ENCODE measurements at regions not wholly inside any gene's neighbourhood (a gene's known extent, or its start where the extent isn't known, plus 50 kb on each side); places are given as distances from the start of the nearest gene placed in this dataset.

DNA sequence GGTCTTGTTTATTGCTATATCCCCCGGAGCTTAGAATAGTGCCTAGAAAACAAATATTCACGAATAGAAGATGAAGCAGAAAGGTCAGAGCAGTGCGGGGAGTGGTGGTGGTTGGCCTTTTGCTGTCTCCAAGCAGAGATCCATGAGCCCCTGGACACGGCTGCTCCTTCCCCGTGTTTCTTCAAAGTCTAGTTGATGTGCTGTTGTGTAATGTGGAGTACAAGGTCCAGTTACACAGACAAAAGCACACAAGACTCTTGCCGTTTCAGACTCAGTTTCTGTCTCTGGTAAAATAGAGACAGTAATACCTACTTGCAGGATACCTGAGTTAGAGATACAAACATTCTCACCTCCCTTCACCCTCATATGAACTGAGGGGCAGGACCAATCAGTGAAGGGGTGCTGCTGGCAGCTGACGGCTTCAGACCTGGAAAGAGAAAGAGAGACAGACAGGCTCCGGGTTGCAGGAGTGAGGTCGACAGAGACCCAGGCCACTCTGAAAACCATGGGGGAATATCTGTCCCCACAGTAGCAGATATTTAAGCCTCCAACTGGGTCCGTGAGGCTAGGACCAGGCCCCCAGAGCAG, 56.2 kb downstream of the RASSF10 start (continued):
- TF ChIP-seq HDAC2 (CRISPR knock-in tag; IDR thresholded peaks at IDR 0.05) = peak; percentile 42; the same call in 1 of the 2 replicates
- TF ChIP-seq NCOA1 (CRISPR knock-in tag; IDR thresholded peaks at IDR 0.05) = no peak
- peak; percentile 51; the same call in 1 of the 2 replicates for TF ChIP-seq FOXO1 (CRISPR knock-in tag; IDR thresholded peaks at IDR 0.05)
- TF ChIP-seq DMAP1 (CRISPR knock-in tag; IDR thresholded peaks at IDR 0.05) = peak; percentile 60; the same call in 1 of the 2 replicates
- TF ChIP-seq ZNF160 (CRISPR knock-in tag; IDR thresholded peaks at IDR 0.05) = no peak
- TF ChIP-seq ZNF792 (CRISPR knock-in tag; IDR thresholded peaks at IDR 0.05) = 0 out of 2 replicates have a peak, but pooled peaks have one; percentile 20
- TF ChIP-seq ZNF790 (CRISPR knock-in tag; IDR thresholded peaks at IDR 0.05; ENCODE audit: borderline replicate concordance) = no peak
- TF ChIP-seq ZNF530 (CRISPR knock-in tag; IDR thresholded peaks at IDR 0.05; ENCODE audit: low read depth) = no peak
- TF ChIP-seq, protein P1, sequence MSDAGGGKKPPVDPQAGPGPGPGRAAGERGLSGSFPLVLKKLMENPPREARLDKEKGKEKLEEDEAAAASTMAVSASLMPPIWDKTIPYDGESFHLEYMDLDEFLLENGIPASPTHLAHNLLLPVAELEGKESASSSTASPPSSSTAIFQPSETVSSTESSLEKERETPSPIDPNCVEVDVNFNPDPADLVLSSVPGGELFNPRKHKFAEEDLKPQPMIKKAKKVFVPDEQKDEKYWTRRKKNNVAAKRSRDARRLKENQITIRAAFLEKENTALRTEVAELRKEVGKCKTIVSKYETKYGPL (CRISPR knock-in tag; IDR thresholded peaks at IDR 0.05) = peak; percentile 83
- TF ChIP-seq RARA (CRISPR knock-in tag; IDR thresholded peaks at IDR 0.05) = 0 out of 2 replicates have a peak, but pooled peaks have one; percentile 12
- no peak for TF ChIP-seq THYN1 (CRISPR knock-in tag; IDR thresholded peaks at IDR 0.05; ENCODE audit: borderline replicate concordance, low read depth)
- 0 out of 2 replicates have a peak, but pooled peaks have one; percentile 22 for TF ChIP-seq ELF3 (CRISPR knock-in tag; IDR thresholded peaks at IDR 0.05)
- no peak for TF ChIP-seq SOX13 (IDR thresholded peaks at IDR 0.05)
- TF ChIP-seq SOX13 (CRISPR knock-in tag; conservative IDR thresholded peaks at IDR 0.05 in 1 of 2, IDR thresholded peaks at IDR 0.05 in 1 of 2) = peak in 1 of 2 experiments; percentile 59; a peak in 2 of 4 replicates
- TF ChIP-seq, protein P2, sequence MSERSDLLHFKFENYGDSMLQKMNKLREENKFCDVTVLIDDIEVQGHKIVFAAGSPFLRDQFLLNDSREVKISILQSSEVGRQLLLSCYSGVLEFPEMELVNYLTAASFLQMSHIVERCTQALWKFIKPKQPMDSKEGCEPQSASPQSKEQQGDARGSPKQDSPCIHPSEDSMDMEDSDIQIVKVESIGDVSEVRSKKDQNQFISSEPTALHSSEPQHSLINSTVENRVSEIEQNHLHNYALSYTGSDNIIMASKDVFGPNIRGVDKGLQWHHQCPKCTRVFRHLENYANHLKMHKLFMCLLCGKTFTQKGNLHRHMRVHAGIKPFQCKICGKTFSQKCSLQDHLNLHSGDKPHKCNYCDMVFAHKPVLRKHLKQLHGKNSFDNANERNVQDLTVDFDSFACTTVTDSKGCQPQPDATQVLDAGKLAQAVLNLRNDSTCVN (CRISPR knock-in tag; IDR thresholded peaks at IDR 0.05; ENCODE audit: borderline replicate concordance) = no peak
- TF ChIP-seq FOXA1 (IDR thresholded peaks at IDR 0.05) = no peak
- peak; percentile 39; the same call in 1 of the 2 replicates for TF ChIP-seq FOXA1 (CRISPR knock-in tag; IDR thresholded peaks at IDR 0.05)
- TF ChIP-seq NFIB (CRISPR knock-in tag; IDR thresholded peaks at IDR 0.05; ENCODE audit: borderline replicate concordance) = no peak
- peak; percentile 68; the same call in 1 of the 2 replicates for TF ChIP-seq ZKSCAN5 (CRISPR knock-in tag; IDR thresholded peaks at IDR 0.05)
- TF ChIP-seq, protein P3, sequence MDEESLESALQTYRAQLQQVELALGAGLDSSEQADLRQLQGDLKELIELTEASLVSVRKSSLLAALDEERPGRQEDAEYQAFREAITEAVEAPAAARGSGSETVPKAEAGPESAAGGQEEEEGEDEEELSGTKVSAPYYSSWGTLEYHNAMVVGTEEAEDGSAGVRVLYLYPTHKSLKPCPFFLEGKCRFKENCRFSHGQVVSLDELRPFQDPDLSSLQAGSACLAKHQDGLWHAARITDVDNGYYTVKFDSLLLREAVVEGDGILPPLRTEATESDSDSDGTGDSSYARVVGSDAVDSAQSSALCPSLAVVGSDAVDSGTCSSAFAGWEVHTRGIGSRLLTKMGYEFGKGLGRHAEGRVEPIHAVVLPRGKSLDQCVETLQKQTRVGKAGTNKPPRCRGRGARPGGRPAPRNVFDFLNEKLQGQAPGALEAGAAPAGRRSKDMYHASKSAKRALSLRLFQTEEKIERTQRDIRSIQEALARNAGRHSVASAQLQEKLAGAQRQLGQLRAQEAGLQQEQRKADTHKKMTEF (CRISPR knock-in tag; IDR thresholded peaks at IDR 0.05) = peak; percentile 25; the same call in 1 of the 2 replicates
- TF ChIP-seq, protein P4, sequence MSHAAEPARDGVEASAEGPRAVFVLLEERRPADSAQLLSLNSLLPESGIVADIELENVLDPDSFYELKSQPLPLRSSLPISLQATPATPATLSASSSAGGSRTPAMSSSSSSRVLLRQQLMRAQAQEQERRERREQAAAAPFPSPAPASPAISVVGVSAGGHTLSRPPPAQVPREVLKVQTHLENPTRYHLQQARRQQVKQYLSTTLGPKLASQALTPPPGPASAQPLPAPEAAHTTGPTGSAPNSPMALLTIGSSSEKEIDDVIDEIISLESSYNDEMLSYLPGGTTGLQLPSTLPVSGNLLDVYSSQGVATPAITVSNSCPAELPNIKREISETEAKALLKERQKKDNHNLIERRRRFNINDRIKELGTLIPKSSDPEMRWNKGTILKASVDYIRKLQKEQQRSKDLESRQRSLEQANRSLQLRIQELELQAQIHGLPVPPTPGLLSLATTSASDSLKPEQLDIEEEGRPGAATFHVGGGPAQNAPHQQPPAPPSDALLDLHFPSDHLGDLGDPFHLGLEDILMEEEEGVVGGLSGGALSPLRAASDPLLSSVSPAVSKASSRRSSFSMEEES (CRISPR knock-in tag; IDR thresholded peaks at IDR 0.05) = no peak
- TF ChIP-seq TCF7 (IDR thresholded peaks at IDR 0.05; ENCODE audit: low read depth) = peak; percentile 31; the same call in 1 of the 2 replicates
- TF ChIP-seq ZNF557 (CRISPR knock-in tag; IDR thresholded peaks at IDR 0.05) = no peak
- TF ChIP-seq CEBPB (IDR thresholded peaks at IDR 0.05; ENCODE audit: borderline replicate concordance, low read depth, low read length) = peak; percentile 60; the same call in 1 of the 2 replicates
- TF ChIP-seq, protein P5, sequence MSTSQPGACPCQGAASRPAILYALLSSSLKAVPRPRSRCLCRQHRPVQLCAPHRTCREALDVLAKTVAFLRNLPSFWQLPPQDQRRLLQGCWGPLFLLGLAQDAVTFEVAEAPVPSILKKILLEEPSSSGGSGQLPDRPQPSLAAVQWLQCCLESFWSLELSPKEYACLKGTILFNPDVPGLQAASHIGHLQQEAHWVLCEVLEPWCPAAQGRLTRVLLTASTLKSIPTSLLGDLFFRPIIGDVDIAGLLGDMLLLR (CRISPR knock-in tag; IDR thresholded peaks at IDR 0.05) = no peak
- TF ChIP-seq ZNF441 (CRISPR knock-in tag; IDR thresholded peaks at IDR 0.05; ENCODE audit: borderline replicate concordance) = no peak
- 0 out of 2 replicates have a peak, but pooled peaks have one; percentile 21 for TF ChIP-seq KAT8 (CRISPR knock-in tag; IDR thresholded peaks at IDR 0.05)
- TF ChIP-seq THAP11 (CRISPR knock-in tag; IDR thresholded peaks at IDR 0.05) = 0 out of 2 replicates have a peak, but pooled peaks have one; percentile 18

Data from HepG2 (cell line).